Endothelial cell of umbilical vein (primary cell): ENCODE measurements at regions not wholly inside any gene's neighbourhood (a gene's known extent, or its start where the extent isn't known, plus 50 kb on each side); places are given as distances from the start of the nearest gene placed in this dataset.

ENCODE experiments used
- BruUV-seq: library from RNA; stranded (reverse); fragments of 400-500 nt; replicated peaks from 2 replicates; lab custom pipeline; 2021; lab: Mats Ljungman, UMichigan
- CTCF ChIA-PET: fragments of 300-600, 350-600 bp; sonication (Branson Sonifier 250); formaldehyde crosslinking; loops from one replicate; lab custom pipeline; 2021; ENCODE audit warnings: antibody characterized with exemption, inconsistent platforms; lab: Charles Lee
- POLR2A ChIA-PET: fragments of 300-600, 350-600 bp; sonication (Branson Sonifier 250); formaldehyde crosslinking; loops from one replicate; lab custom pipeline; 2021; ENCODE audit warnings: antibody characterized with exemption, inconsistent platforms; lab: Charles Lee
- DNase-seq: peaks from one replicate; pipeline ENCODE4 v3.0.0-alpha.2; 2011; ENCODE audit warnings: low read depth, low spot score
- FAIRE-seq: peaks from 2 replicates; lab custom pipeline; 2011; peaks lifted over from hg19 to GRCh38; lab: Jason Lieb, UNC
- H2AFZ ChIP-seq: 2 replicates; pipeline ENCODE4 v1.6.0; 2012; ENCODE audit warnings: low read depth, low read length, control low read depth, inconsistent platforms
- H3K27ac ChIP-seq: 2 replicates; pipeline ENCODE4 v1.5.1; 2011; ENCODE audit warnings: low read depth, mild to moderate bottlenecking, control low read depth, low read length, moderate library complexity; ENCODE audit not compliant: insufficient read depth
- H3K27me3 ChIP-seq, 2 experiments: 2 replicates each; pipeline versions ENCODE4 v1.6.0 to v1.6.1; 2011; ENCODE audit warnings: low read length in 2 of 2, mixed read lengths in 1 of 2; ENCODE audit not compliant: control insufficient read depth in 2 of 2, insufficient read depth in 2 of 2
- H3K36me3 ChIP-seq, 2 experiments: 2 replicates in 1 of 2; 3 replicates in 1 of 2; pipeline ENCODE4 v1.5.1; 2011; ENCODE audit warnings: low read length in 2 of 2, mild to moderate bottlenecking in 1 of 2, moderate library complexity in 1 of 2; ENCODE audit not compliant: control insufficient read depth in 2 of 2, insufficient read depth in 2 of 2; ENCODE audit errors: extremely low read depth in 1 of 2
- H3K4me1 ChIP-seq: 3 replicates; pipeline ENCODE4 v1.5.1; 2011; ENCODE audit warnings: mild to moderate bottlenecking, low read length; ENCODE audit not compliant: control insufficient read depth, insufficient read depth; ENCODE audit errors: extremely low read depth
- H3K4me2 ChIP-seq: 2 replicates; pipeline ENCODE4 v1.6.1; 2011; ENCODE audit warnings: low read length, control low read depth, mixed read lengths; ENCODE audit not compliant: insufficient read depth
- H3K4me3 ChIP-seq, 3 experiments: fragments of 200-600 bp in 1 of 3; sonication (generic), shearing (Covaris generic) in 1 of 3; replicated peaks in 1 of 3; 2 replicates each; pipeline ENCODE4 v1.5.1; 2011 to 2016; ENCODE audit warnings: control low read depth in 3 of 3, low read length in 3 of 3, mild to moderate bottlenecking in 2 of 3, inconsistent platforms in 1 of 3, low read depth in 1 of 3, moderate library complexity in 1 of 3; ENCODE audit not compliant: insufficient read depth in 1 of 3
- H3K79me2 ChIP-seq: 2 replicates; pipeline ENCODE4 v1.6.0; 2012; ENCODE audit warnings: low read length, inconsistent platforms; ENCODE audit not compliant: control insufficient read depth, insufficient read depth
- H3K9ac ChIP-seq: replicated peaks from 2 replicates; pipeline ENCODE3; 2011; ENCODE audit warnings: low read length, control low read depth; ENCODE audit not compliant: insufficient read depth; ENCODE audit errors: extremely low read depth
- H3K9me1 ChIP-seq: replicated peaks from 3 replicates; pipeline ENCODE4 v1.6.0; 2011; ENCODE audit warnings: mild to moderate bottlenecking, low read length; ENCODE audit not compliant: control insufficient read depth, insufficient read depth; ENCODE audit errors: extremely low read depth
- H3K9me3 ChIP-seq: replicated peaks from 2 replicates; pipeline ENCODE4 v1.5.1; 2012; ENCODE audit warnings: low read length, inconsistent platforms; ENCODE audit not compliant: control insufficient read depth, insufficient read depth
- H4K20me1 ChIP-seq: replicated peaks from 2 replicates; pipeline ENCODE3; 2011; ENCODE audit warnings: mild to moderate bottlenecking, low read length; ENCODE audit not compliant: control insufficient read depth, insufficient read depth; ENCODE audit errors: extremely low read depth
- EZH2 ChIP-seq: IDR thresholded peaks from 2 replicates; pipeline ENCODE4 v1.6.1; 2012; ENCODE audit warnings: borderline replicate concordance, low read depth, mild to moderate bottlenecking, moderate library complexity, low read length, inconsistent platforms; ENCODE audit not compliant: severe bottlenecking
- FOS ChIP-seq: IDR thresholded peaks from 2 replicates; pipeline ENCODE4 v1.6.1; 2011; ENCODE audit warnings: mild to moderate bottlenecking, low read length, moderate library complexity, borderline replicate concordance; ENCODE audit not compliant: insufficient read depth
- GATA2 ChIP-seq: IDR thresholded peaks from 2 replicates; pipeline ENCODE4 v1.7.0; 2011; ENCODE audit warnings: low read depth, mild to moderate bottlenecking, moderate library complexity, mixed read lengths, low read length; ENCODE audit not compliant: insufficient read length, insufficient read depth
- JUN ChIP-seq: IDR thresholded peaks from 2 replicates; pipeline ENCODE4 v1.6.1; 2011; ENCODE audit warnings: borderline replicate concordance, low read depth; ENCODE audit not compliant: insufficient read length, insufficient read depth
- MYC ChIP-seq: IDR thresholded peaks from one replicate; pipeline ENCODE4 v1.6.1; 2011; ENCODE audit warnings: mild to moderate bottlenecking, low read depth, low read length
- POLR2A ChIP-seq: IDR thresholded peaks from 2 replicates; pipeline ENCODE4 v1.6.1; 2012; ENCODE audit warnings: low read depth, mild to moderate bottlenecking, control low read depth, low read length
- POLR2AphosphoS5 ChIP-seq: IDR thresholded peaks from 2 replicates; pipeline ENCODE4 v1.6.1; 2012; ENCODE audit warnings: low read depth, mild to moderate bottlenecking, control low read depth, low read length, moderate library complexity; ENCODE audit not compliant: insufficient read depth
- dilution Hi-C: fragments of 300-500 bp; cut with MboI; formaldehyde crosslinking; loops from one replicate; pipeline ENCODE4 v1.15.0; 2019; ENCODE audit warnings: low sequenced_read_pairs; ENCODE audit not compliant: extremely low pct_ligation_motif_present
- intact Hi-C: fragments of 100-400 bp; cut with micrococcal nuclease; formaldehyde crosslinking; loops from one replicate; pipeline ENCODE4 v1.10.0; 2022
- TF ChIP-seq, protein P1 (sequence below), 2 donors: IDR thresholded peaks; 1 replicate in 1 of 2; 2 replicates in 1 of 2; pipeline ENCODE4 v1.5.1; 2011; ENCODE audit warnings: low read length in 2 of 2, mild to moderate bottlenecking in 2 of 2, moderate library complexity in 2 of 2, control low read depth in 1 of 2, inconsistent platforms in 1 of 2, low read depth in 1 of 2; ENCODE audit not compliant: insufficient read depth in 1 of 2; ENCODE audit errors: extremely low read depth in 1 of 2
- TF ChIP-seq, protein P2 (sequence below): IDR thresholded peaks from 2 replicates; pipeline ENCODE4 v1.6.1; 2011; ENCODE audit not compliant: insufficient read depth, insufficient read length

GRCh38 chr5:24183981-24184380 lies 460.8 kb downstream of the CDH10 start:
- Histone ChIP-seq H3K4me1 (no peaks in the 10 kb centered on the region), H4K20me1 (no peaks in the 10 kb centered on the region), H3K9ac (no peak overlapping the region), H3K79me2 (no peaks in the 10 kb centered on the region), H3K27ac (no peak overlapping the region), H3K4me2 (no peak overlapping the region), H2AFZ (no peak overlapping the region), H3K9me1 (no peaks in the 10 kb centered on the region), H3K36me3 (no peaks in the 10 kb centered on the region), H3K27me3 (no peaks in the 10 kb centered on the region), H3K4me3 (no peak overlapping the region), H3K9me3 (peaks cover 1% of the 10 kb centered on the region)
- CTCF ChIA-PET = no interaction called here
- no peak for TF ChIP-seq FOS
- TF ChIP-seq, protein P1, sequence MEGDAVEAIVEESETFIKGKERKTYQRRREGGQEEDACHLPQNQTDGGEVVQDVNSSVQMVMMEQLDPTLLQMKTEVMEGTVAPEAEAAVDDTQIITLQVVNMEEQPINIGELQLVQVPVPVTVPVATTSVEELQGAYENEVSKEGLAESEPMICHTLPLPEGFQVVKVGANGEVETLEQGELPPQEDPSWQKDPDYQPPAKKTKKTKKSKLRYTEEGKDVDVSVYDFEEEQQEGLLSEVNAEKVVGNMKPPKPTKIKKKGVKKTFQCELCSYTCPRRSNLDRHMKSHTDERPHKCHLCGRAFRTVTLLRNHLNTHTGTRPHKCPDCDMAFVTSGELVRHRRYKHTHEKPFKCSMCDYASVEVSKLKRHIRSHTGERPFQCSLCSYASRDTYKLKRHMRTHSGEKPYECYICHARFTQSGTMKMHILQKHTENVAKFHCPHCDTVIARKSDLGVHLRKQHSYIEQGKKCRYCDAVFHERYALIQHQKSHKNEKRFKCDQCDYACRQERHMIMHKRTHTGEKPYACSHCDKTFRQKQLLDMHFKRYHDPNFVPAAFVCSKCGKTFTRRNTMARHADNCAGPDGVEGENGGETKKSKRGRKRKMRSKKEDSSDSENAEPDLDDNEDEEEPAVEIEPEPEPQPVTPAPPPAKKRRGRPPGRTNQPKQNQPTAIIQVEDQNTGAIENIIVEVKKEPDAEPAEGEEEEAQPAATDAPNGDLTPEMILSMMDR (IDR thresholded peaks at IDR 0.05; ENCODE audit: extremely low read depth in 1 of 2, insufficient read depth in 1 of 2, low read depth in 1 of 2, low read length in 2 of 2) = no peak
- no peak for TF ChIP-seq EZH2
- TF ChIP-seq JUN = no peak
- TF ChIP-seq MYC = no peak
- TF ChIP-seq, protein P2, sequence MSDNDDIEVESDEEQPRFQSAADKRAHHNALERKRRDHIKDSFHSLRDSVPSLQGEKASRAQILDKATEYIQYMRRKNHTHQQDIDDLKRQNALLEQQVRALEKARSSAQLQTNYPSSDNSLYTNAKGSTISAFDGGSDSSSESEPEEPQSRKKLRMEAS = no peak
- no peak for TF ChIP-seq POLR2A
- TF ChIP-seq POLR2AphosphoS5 = no peak
- no peak for TF ChIP-seq GATA2
- no TSS peak for BruUV-seq
- dilution Hi-C loops = no loop called here
- FAIRE-seq (no peak), DNase-seq (no peak)
- intact Hi-C loops = no loop called here
- POLR2A ChIA-PET = no interaction called here
